ENCODE measurements at regions not wholly inside any gene's neighbourhood (a gene's known extent, or its start where the extent isn't known, plus 50 kb on each side); places are given as distances from the start of the nearest gene placed in this dataset.

DNA sequence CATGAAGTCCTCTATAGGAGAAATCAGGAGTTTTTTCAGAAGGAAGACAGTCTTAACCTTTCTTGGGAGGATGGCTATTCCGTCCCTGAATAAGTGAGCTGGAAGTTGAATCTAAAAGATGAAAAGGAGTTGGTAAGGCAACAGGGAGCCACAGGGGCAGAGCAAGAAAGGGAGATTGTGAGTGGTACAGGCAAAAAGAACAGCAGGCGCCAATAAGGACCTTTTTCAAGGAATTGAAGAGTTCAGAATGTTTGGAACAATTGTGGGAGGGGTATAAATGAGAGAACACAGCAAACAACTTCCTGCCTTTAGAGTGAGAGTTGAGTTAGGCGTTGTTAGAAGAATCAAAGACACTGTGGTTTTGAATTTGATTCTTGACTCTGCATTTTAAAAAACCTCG, 1003.7 kb downstream of the EPHA7 start:
- H3K4me3 ChIP-seq (ENCODE audit: control insufficient read depth in 2 of 3, extremely low read depth in 1 of 3, insufficient read depth in 2 of 3, low read depth in 1 of 3, low read length in 3 of 3) = no peak overlapping the region
- FAIRE-seq (no peak), DNase-seq (ENCODE audit: low read depth, low spot score) (no peak)
- TF ChIP-seq EZH2 (IDR thresholded peaks at IDR 0.05; ENCODE audit: low read length) = no peak
- TF ChIP-seq, protein P1, sequence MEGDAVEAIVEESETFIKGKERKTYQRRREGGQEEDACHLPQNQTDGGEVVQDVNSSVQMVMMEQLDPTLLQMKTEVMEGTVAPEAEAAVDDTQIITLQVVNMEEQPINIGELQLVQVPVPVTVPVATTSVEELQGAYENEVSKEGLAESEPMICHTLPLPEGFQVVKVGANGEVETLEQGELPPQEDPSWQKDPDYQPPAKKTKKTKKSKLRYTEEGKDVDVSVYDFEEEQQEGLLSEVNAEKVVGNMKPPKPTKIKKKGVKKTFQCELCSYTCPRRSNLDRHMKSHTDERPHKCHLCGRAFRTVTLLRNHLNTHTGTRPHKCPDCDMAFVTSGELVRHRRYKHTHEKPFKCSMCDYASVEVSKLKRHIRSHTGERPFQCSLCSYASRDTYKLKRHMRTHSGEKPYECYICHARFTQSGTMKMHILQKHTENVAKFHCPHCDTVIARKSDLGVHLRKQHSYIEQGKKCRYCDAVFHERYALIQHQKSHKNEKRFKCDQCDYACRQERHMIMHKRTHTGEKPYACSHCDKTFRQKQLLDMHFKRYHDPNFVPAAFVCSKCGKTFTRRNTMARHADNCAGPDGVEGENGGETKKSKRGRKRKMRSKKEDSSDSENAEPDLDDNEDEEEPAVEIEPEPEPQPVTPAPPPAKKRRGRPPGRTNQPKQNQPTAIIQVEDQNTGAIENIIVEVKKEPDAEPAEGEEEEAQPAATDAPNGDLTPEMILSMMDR (optimal IDR thresholded peaks at IDR 0.05 in 1 of 3, IDR thresholded peaks at IDR 0.05 in 1 of 3, conservative IDR thresholded peaks at IDR 0.05 in 1 of 3; ENCODE audit: extremely low read depth in 1 of 3, insufficient read depth in 2 of 3, low read length in 3 of 3) = no peak
- no peaks in the 10 kb centered on the region for H3K36me3 ChIP-seq (ENCODE audit: control insufficient read depth in 2 of 2, extremely low read depth in 1 of 2, insufficient read depth in 2 of 2, low read length in 2 of 2)
- no peaks in the 10 kb centered on the region for H3K79me2 ChIP-seq (ENCODE audit: control insufficient read depth, insufficient read depth, low read length)
- H3K9me1 ChIP-seq (ENCODE audit: control insufficient read depth, extremely low read depth, insufficient read depth, low read length) = no peaks in the 10 kb centered on the region
- H3K27me3 ChIP-seq (ENCODE audit: control insufficient read depth, extremely low read depth, insufficient read depth, low read length) = no peaks in the 10 kb centered on the region
- no peak overlapping the region for H3K4me2 ChIP-seq (ENCODE audit: control insufficient read depth, extremely low read depth, insufficient read depth, low read depth, low read length)
- dilution Hi-C loops (cut with MboI; ENCODE audit: extremely low pct_ligation_motif_present, low sequenced_read_pairs) = no loop called here
- H3K9me3 ChIP-seq (ENCODE audit: control insufficient read depth, low read depth, low read length) = no peaks in the 10 kb centered on the region
- no peak overlapping the region for H3K27ac ChIP-seq (ENCODE audit: control insufficient read depth, insufficient read depth, low read length)
- H3K9ac ChIP-seq (ENCODE audit: control insufficient read depth, extremely low read depth, insufficient read depth, low read length) = no peak overlapping the region
- no peaks in the 10 kb centered on the region for H4K20me1 ChIP-seq (ENCODE audit: control insufficient read depth, extremely low read depth, insufficient read depth, low read length)
- H3K4me1 ChIP-seq (ENCODE audit: control insufficient read depth, extremely low read depth, insufficient read depth, low read length) = no peaks in the 10 kb centered on the region
- no peak overlapping the region for H2AFZ ChIP-seq (ENCODE audit: control insufficient read depth, low read length)

DNA sequence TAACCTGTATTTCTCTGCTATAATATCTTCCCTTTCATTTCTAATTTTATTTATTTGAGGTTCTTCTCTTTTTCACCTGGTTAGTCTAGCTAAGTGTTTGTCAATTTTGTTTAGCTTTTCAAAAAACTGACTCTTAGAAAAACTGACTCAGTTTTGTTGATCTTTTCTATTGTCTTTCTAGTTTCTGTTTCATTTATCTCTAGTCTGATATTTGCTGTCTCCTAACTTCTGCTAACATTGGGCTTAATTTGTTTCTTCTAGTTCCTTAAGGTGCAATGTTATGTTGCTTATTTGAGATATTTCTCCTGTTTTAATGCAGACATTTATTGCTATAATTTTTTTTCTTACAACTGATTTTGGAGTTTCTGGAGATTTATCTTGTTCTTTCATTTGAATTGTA, 1011.0 kb downstream of the EPHA7 start:
- H3K4me3 ChIP-seq (ENCODE audit: control insufficient read depth in 2 of 3, extremely low read depth in 1 of 3, insufficient read depth in 2 of 3, low read depth in 1 of 3, low read length in 3 of 3) = no peak overlapping the region
- H3K9me1 ChIP-seq (ENCODE audit: control insufficient read depth, extremely low read depth, insufficient read depth, low read length) = no peaks in the 10 kb centered on the region
- no peak overlapping the region for H3K27ac ChIP-seq (ENCODE audit: control insufficient read depth, insufficient read depth, low read length)
- no peaks in the 10 kb centered on the region for H3K79me2 ChIP-seq (ENCODE audit: control insufficient read depth, insufficient read depth, low read length)
- H3K36me3 ChIP-seq (ENCODE audit: control insufficient read depth in 2 of 2, extremely low read depth in 1 of 2, insufficient read depth in 2 of 2, low read length in 2 of 2) = no peaks in the 10 kb centered on the region
- TF ChIP-seq, protein P1 (optimal IDR thresholded peaks at IDR 0.05 in 1 of 3, IDR thresholded peaks at IDR 0.05 in 1 of 3, conservative IDR thresholded peaks at IDR 0.05 in 1 of 3; ENCODE audit: extremely low read depth in 1 of 3, insufficient read depth in 2 of 3, low read length in 3 of 3) = no peak
- no peak for TF ChIP-seq EZH2 (IDR thresholded peaks at IDR 0.05; ENCODE audit: low read length)
- H4K20me1 ChIP-seq (ENCODE audit: control insufficient read depth, extremely low read depth, insufficient read depth, low read length) = no peaks in the 10 kb centered on the region
- no peak overlapping the region for H3K4me2 ChIP-seq (ENCODE audit: control insufficient read depth, extremely low read depth, insufficient read depth, low read depth, low read length)
- H3K4me1 ChIP-seq (ENCODE audit: control insufficient read depth, extremely low read depth, insufficient read depth, low read length) = no peaks in the 10 kb centered on the region
- DNase-seq (ENCODE audit: low read depth, low spot score) = no peak
- H3K27me3 ChIP-seq (ENCODE audit: control insufficient read depth, extremely low read depth, insufficient read depth, low read length) = no peaks in the 10 kb centered on the region
- no peak overlapping the region for H2AFZ ChIP-seq (ENCODE audit: control insufficient read depth, low read length)
- H3K9ac ChIP-seq (ENCODE audit: control insufficient read depth, extremely low read depth, insufficient read depth, low read length) = no peak overlapping the region
- no peak for FAIRE-seq
- H3K9me3 ChIP-seq (ENCODE audit: control insufficient read depth, low read depth, low read length) = no peaks in the 10 kb centered on the region
- dilution Hi-C loops (cut with MboI; ENCODE audit: extremely low pct_ligation_motif_present, low sequenced_read_pairs) = no loop called here

Data from keratinocyte (primary cell).